ACHN (cell line): ENCODE measurements at regions not wholly inside any gene's neighbourhood (a gene's known extent, or its start where the extent isn't known, plus 50 kb on each side); places are given as distances from the start of the nearest gene placed in this dataset.
"Not testable (repeated sequence)": the region's sequence is repeated elsewhere in the genome, so short reads cannot be mapped to it uniquely, and the experiment has no call there.

Source experiments
- DNase-seq: peaks from one replicate; pipeline ENCODE4 v3.0.0-alpha.2; 2015
- in situ Hi-C: cut with HindIII; loops from 2 replicates; pipeline ENCODE4 v1.10.0; 2017; ENCODE audit warnings: low sequenced_read_pairs, low pct_ligation_motif_present, low pct_unique_long_range_greater_than_20kb

GRCh38 chr6:130535242-130535641, 169.4 kb downstream of the TMEM200A start:
- no peak for DNase-seq
- in situ Hi-C loops, result no loop called here

- in situ Hi-C loops, result no loop called here
- DNase-seq, result no peak
Measured at GRCh38 chr6:130537447-130537846, 171.6 kb downstream of the TMEM200A start.

- no peak for DNase-seq
- in situ Hi-C loops, result no loop called here
Measured at GRCh38 chr6:130547723-130548122, 181.9 kb downstream of the TMEM200A start.

- DNase-seq, result no peak
- in situ Hi-C loops, result no loop called here
Measured at GRCh38 chr6:130557481-130558112, 191.8 kb downstream of the TMEM200A start.

GRCh38 chr6:130558131-130558530, 192.3 kb downstream of the TMEM200A start:
- no peak for DNase-seq
- in situ Hi-C loops, result no loop called here

DNA sequence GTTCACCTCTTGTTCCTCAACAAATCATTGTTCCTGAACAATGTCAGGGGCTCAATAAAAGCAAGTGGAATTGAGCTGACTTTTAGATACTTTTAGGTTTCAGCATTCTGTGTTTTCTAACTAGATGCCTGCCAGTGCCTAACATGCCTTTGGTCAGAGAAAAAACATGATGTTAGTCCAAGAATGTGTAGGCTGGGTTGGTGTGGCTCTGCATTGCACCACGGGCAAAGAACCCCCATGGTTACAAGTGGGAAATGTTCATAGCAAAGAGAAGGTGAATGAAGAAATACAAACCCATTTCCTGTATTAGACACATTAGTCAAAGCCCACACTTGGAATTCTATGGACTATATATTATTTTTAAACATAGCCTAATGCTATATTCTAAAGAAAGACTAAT, 193.3 kb downstream of the TMEM200A start:
- no peak for DNase-seq
- in situ Hi-C loops, result no loop called here

GRCh38 chr6:130560231-130560630, 194.4 kb downstream of the TMEM200A start:
- in situ Hi-C loops, result no loop called here
- DNase-seq, result no peak

DNA sequence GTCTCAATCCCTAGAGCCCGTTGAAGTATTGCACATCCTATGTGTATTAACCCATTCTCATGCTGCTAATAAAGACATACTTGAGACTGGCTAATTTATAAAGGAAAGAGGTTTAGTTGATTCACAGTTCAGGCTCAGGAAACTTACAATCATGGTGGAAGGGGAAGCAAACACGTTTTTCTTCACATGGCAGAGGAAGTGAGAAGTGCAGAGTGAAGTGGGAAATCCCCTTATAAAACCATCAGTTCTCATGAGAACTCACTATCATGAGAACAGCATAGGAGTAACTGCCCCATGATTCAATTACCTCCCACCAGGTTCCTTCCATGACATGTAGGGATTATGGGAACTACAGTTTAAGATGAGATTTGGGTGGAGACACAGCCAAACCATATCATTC, 195.3 kb downstream of the TMEM200A start:
- in situ Hi-C loops, DNase-seq: not testable (repeated sequence)

GRCh38 chr6:130565696-130566095, 199.9 kb downstream of the TMEM200A start:
- no peak for DNase-seq
- in situ Hi-C loops, result no loop called here

DNA sequence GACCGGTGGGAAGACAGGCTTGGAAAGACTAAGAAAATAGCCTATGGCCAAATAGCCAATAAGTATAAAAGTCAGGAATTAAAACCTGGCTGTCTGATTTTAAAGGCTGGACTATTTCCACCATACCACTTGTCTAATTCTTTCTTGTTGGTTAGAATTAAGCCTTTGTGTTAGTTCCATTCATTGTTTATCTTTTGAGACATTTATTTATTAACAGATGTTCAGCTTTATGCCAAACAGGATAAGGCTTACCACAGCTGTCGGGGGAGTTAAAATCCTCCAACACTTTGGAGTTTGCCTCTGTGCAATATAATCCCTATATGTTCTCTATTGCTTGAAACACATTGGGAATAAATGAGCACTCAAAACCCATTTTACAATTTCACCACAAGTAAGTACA, 208.3 kb downstream of the TMEM200A start:
- DNase-seq, result no peak
- in situ Hi-C loops, result no loop called here

- in situ Hi-C loops, result no loop called here
- no peak for DNase-seq
Measured at GRCh38 chr6:130575557-130575956, 209.7 kb downstream of the TMEM200A start.

DNA sequence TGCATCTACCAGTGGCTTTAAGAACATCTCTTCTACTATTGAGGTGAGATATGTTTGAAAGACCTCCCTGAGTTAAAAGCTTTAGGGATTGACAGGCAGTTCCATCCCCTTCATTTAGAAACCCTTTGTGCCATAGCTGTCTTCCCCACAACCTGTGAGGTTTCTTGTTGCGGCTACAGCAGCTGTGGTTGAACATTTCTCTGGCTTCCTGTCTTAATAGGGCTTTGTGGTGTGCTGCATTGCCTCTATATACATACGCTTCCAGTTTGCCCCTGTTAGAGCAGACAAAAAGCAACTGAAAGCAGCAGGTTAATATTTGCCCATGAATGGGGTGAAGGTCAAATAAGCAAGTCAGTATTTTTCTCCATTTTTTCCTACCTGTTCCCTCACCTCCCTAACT, 210.2 kb downstream of the TMEM200A start:
- in situ Hi-C loops, result no loop called here
- no peak for DNase-seq

GRCh38 chr6:130577178-130577919, 211.5 kb downstream of the TMEM200A start:
- in situ Hi-C loops, result no loop called here

DNA sequence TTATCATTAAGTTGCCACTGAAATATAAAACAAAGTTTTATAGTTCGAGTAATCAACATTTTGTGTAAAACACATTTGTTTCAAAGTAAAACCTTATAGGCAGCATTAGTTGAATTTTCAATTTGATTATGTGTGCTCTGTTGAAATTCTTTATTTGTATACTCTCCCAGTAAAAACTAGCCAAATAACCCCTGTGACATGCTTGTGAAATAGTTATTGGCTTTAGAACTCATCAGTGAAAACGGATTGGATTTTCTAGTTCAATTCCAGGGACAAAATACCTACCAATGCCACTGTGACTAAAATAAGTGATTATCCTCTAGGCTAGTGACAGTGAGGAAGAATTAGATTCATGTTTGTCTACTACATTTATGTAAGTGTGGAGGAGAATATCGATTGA, 212.9 kb downstream of the TMEM200A start:
- in situ Hi-C loops, result no loop called here
- no peak for DNase-seq

More at GRCh38 chr6:130577178-130577919, 211.5 kb downstream of the TMEM200A start:
- DNase-seq, result no peak

- no peak for DNase-seq
- in situ Hi-C loops, result no loop called here
Measured at GRCh38 chr6:130583268-130583667, 217.5 kb downstream of the TMEM200A start.

DNA sequence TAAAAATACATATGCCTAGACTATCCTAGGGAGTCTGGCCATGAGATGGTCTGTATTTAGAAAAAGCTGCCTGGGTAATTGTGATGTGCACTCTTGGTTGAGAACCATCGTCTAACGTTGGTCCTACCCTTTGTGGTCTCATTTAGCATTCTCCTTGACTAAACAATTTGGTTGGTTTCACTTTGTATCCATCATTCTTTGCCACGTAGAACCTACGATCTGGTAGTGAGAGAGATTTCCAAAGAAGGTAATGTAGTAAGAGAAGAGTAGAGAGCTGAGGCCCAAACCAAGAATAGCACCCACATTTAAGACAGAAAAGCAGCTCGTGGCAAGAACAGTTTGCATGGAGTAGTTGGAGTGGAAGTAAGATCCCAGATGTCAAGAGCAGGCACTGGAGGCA, 219.8 kb downstream of the TMEM200A start:
- DNase-seq, result no peak
- in situ Hi-C loops, result no loop called here

DNA sequence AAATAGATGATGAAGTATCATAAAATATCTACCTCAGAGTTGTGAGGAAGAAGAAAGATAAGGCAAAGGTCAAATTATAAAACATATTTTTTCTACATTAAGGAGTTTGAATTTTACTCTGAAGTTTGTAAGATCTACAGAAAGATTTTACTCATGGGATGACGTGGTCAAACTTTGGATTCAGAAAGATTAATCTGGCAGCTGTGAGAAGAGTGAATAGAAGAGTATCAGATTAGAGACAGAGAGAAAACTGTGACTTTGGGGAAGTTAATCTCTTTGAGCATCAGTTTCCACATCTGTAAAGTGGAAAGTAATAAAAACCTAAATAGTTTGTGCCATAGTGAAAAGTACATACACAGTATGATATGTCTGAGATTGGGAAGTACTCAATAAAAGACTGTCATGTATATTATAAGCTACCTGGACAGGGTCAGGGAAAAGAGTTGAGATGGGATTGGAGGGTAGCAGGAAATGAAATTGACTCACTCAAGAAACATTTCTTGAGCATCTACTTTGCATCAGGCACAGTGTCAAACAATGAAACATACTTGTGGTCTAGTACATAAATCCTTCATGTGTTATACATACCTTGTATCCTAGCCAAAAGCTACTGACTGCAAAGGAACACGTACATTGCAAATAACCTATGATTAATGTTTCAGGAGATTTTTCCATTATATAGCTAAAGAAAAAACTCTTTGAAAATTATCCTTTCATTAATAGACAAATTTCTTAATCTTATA, 222.1 kb downstream of the TMEM200A start:
- in situ Hi-C loops, result no loop called here
- no peak for DNase-seq

DNA sequence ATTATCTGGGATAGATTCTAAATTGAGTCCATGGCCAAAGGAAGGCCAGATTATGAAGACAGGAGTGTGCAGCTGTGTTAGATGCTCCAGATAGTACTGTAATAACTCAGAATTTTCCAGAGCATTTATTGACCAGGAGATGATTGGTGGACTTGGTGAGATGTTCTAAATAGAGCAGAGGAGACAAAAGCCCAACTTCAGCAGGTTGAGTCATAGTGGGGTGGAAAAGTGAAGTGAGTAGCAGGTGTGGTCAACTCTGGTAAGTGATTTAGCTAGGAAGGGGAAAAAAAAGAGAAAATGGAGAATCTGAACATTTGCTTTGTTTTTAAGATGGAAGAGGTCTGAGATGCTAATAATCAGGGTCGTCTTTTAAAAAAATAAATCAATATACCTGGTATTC, 227.4 kb downstream of the TMEM200A start:
- no peak for DNase-seq
- in situ Hi-C loops, result no loop called here

DNA sequence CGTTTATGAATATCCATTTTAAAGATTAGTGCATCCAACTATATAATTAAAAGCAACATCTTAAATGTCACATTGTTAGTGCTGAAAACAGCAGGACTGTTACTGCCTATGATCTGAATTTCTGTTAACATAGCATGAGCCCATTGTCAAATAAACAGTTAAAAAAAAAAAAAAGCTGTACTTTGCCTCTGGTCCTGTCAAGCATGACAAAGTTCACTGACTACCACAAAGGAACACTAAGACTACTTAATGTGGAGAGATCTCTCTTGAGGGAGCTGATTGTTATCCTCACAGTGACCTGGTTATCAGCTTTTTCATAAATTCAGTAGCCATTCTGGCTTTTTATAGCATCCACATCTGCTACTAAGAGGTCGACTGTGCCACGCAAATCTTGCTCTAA, 228.1 kb downstream of the TMEM200A start:
- in situ Hi-C loops, result no loop called here

More for the DNA sequence above, 228.1 kb downstream of the TMEM200A start:
- no peak for DNase-seq
